A673 (cell line): ENCODE measurements at regions not wholly inside any gene's neighbourhood (a gene's known extent, or its start where the extent isn't known, plus 50 kb on each side); places are given as distances from the start of the nearest gene placed in this dataset.

Source experiments
- CTCF ChIP-seq: fragments of 300-800, 200-600 bp; sonication (generic); conservative IDR thresholded peaks from 2 replicates; pipeline ENCODE4 v1.5.1; 2017; ENCODE audit warnings: low read depth, mild to moderate bottlenecking, antibody characterized with exemption, low read length, moderate library complexity, mixed read lengths
- EZH2 ChIP-seq: fragments of 200-600 bp; sonication (generic); IDR thresholded peaks from 2 replicates; pipeline ENCODE4 v1.6.1; 2017; ENCODE audit warnings: borderline replicate concordance, low read depth, mild to moderate bottlenecking, mixed read lengths, antibody characterized with exemption, low read length; ENCODE audit not compliant: poor library complexity, severe bottlenecking

GRCh38 chr3:39657775-39658174 is 151.6 kb upstream of the MYRIP start:
- TF ChIP-seq CTCF = no peak
- no peak for TF ChIP-seq EZH2
